GM18511 (cell line): ENCODE measurements at regions not wholly inside any gene's neighbourhood (a gene's known extent, or its start where the extent isn't known, plus 50 kb on each side); places are given as distances from the start of the nearest gene placed in this dataset.

Source experiments
- ATAC-seq: cut with Tn5 transposase; IDR thresholded peaks from one replicate; pipeline ENCODE4 v1.9.1; 2021; ENCODE audit warnings: mild to moderate bottlenecking, moderate library complexity; ENCODE audit not compliant: unreplicated experiment

- ATAC-seq: no peak
These were observed 55.9 kb upstream of the FSHR start for GRCh38 chr2:49210191-49210590.

DNA sequence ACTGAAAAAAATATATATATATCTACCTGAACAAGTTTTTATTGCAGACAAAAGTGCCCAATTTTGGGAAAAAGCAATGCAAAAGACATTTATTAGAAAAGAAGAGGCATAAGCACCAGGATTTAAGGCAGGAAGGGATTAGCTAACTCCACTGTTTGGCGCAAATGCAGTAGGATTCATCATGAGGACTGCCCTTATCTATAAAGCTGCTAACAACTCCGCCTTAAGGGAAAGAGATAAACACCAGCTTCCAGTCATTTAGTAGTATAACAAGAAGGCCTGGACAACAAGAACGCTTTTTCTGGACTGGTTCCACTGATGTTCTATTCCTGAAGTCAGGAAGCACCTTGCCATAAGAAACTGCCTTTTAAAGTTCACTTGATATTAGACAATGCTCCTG lies 52.9 kb upstream of the FSHR start:
- ATAC-seq: no peak
